ENCODE measurements at regions not wholly inside any gene's neighbourhood (a gene's known extent, or its start where the extent isn't known, plus 50 kb on each side); places are given as distances from the start of the nearest gene placed in this dataset.

GRCh38 chr6:16932920-16933319, 168.9 kb upstream of the STMND1 start:
- TF ChIP-seq CTCF (conservative IDR thresholded peaks at IDR 0.05; ENCODE audit: low read depth, low read length) (no peak), EZH2 (IDR thresholded peaks at IDR 0.05; ENCODE audit: borderline replicate concordance, low read depth, low read length, poor library complexity, severe bottlenecking) (no peak)
